ENCODE measurements at regions not wholly inside any gene's neighbourhood (a gene's known extent, or its start where the extent isn't known, plus 50 kb on each side); places are given as distances from the start of the nearest gene placed in this dataset.

- TF ChIP-seq, protein P1, sequence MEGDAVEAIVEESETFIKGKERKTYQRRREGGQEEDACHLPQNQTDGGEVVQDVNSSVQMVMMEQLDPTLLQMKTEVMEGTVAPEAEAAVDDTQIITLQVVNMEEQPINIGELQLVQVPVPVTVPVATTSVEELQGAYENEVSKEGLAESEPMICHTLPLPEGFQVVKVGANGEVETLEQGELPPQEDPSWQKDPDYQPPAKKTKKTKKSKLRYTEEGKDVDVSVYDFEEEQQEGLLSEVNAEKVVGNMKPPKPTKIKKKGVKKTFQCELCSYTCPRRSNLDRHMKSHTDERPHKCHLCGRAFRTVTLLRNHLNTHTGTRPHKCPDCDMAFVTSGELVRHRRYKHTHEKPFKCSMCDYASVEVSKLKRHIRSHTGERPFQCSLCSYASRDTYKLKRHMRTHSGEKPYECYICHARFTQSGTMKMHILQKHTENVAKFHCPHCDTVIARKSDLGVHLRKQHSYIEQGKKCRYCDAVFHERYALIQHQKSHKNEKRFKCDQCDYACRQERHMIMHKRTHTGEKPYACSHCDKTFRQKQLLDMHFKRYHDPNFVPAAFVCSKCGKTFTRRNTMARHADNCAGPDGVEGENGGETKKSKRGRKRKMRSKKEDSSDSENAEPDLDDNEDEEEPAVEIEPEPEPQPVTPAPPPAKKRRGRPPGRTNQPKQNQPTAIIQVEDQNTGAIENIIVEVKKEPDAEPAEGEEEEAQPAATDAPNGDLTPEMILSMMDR (IDR thresholded peaks at IDR 0.05): no peak
- TF ChIP-seq POLR2A (IDR thresholded peaks at IDR 0.05): no peak
Measured at GRCh38 chr13:111974341-111974640, 92.7 kb upstream of the SOX1 start.

Data from body of pancreas (tissue), 4 donors.